ENCODE measurements at regions not wholly inside any gene's neighbourhood (a gene's known extent, or its start where the extent isn't known, plus 50 kb on each side); places are given as distances from the start of the nearest gene placed in this dataset.

DNA sequence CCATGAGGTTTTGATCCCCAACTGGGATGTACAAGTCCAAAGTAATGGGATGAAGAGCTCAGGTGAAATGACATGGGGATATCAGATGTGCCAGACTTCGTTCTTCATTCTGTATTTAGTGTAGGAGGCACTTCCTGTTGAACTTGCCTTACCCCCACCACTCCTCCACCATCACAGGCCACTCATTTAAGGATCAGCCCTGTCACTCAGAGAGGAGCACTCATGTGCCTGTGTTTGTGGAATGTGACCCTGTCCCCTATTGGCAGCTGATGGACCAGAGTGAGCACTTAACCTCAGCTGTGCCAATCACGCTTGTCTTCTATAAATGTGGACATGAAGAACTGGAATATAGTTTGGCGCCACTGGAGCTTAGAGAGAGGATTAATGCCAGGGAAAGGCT, 91.4 kb upstream of the CTTNBP2NL start:
- no peak overlapping the region for H2AK5ac ChIP-seq (ENCODE audit: insufficient read length, low read length)
- Mint-ChIP-seq H3K4me3 (no peak overlapping the region), H3K36me3 (ENCODE audit: insufficient read depth in 1 of 3, low read depth in 3 of 3) (no peaks in the 10 kb centered on the region), H3K4me1 (peaks cover 12 to 13% of the 10 kb centered on the region in 2 experiments), H3K27me3 (ENCODE audit: low read depth) (peaks cover 6% of the 10 kb centered on the region), H3K27ac (no peak overlapping the region), H3K9me3 (peaks cover 0 to 3% of the 10 kb centered on the region in 2 experiments; a peak in 1 of 5 replicates)
- no peak for DNase-seq
- no peak overlapping the region for H4K91ac ChIP-seq (ENCODE audit: insufficient read length, low read depth, low read length)
- H3T11ph ChIP-seq (ENCODE audit: low read length), result no peak overlapping the region
- no peak overlapping the region for H4K8ac ChIP-seq (replicated peaks; ENCODE audit: insufficient read length, low read depth, low read length)
- H2AFZ ChIP-seq (ENCODE audit: low read length), result no peak overlapping the region
- H4K5ac ChIP-seq (ENCODE audit: insufficient read length, low read depth, low read length), result no peak overlapping the region
- H3K4me2 ChIP-seq (ENCODE audit: insufficient read depth, insufficient read length, low read length), result no peak overlapping the region
- H2BK12ac ChIP-seq (ENCODE audit: insufficient read length, low read depth, low read length), result no peak overlapping the region
- peaks cover 9% of the 10 kb centered on the region; the same call in 1 of the 2 replicates for H3K4me1 ChIP-seq (ENCODE audit: insufficient read depth, low read length)
- no peak overlapping the region for H3K18ac ChIP-seq (ENCODE audit: insufficient read length, low read depth, low read length)
- no peak overlapping the region for H3K14ac ChIP-seq (ENCODE audit: insufficient read depth, low read length)
- H4K20me1 ChIP-seq (ENCODE audit: control insufficient read depth, insufficient read depth, insufficient read length), result no peaks in the 10 kb centered on the region
- no peak overlapping the region for H3K56ac ChIP-seq (ENCODE audit: insufficient read length, low read depth, low read length)
- WGBS (ENCODE audit: extremely low coverage, insufficient read length, low lambda C conversion rate), result no CpG with 5 or more reads among the region's 3 CpGs
- no peaks in the 10 kb centered on the region for H3K79me1 ChIP-seq (ENCODE audit: insufficient read depth, low read depth, low read length, poor library complexity, severe bottlenecking)
- H3K79me2 ChIP-seq (ENCODE audit: insufficient read depth, low read length), result no peaks in the 10 kb centered on the region
- H3K9me3 ChIP-seq (ENCODE audit: control insufficient read depth, low read depth, low read length), result no peaks in the 10 kb centered on the region
- no peak overlapping the region for H2BK5ac ChIP-seq (ENCODE audit: insufficient read length, low read length)
- no peak overlapping the region for H3K4ac ChIP-seq (ENCODE audit: low read depth, low read length)
- no peaks in the 10 kb centered on the region for H3K23me2 ChIP-seq (ENCODE audit: insufficient read length, low read depth, low read length, poor library complexity, severe bottlenecking)
- no peak overlapping the region for H2BK15ac ChIP-seq (ENCODE audit: low read depth, low read length)
- H3K9ac ChIP-seq (ENCODE audit: extremely low read depth, insufficient read length, low read length), result no peak overlapping the region
- H3K27me3 ChIP-seq (ENCODE audit: insufficient read depth, low read length), result no peaks in the 10 kb centered on the region
- TF ChIP-seq, protein P1, sequence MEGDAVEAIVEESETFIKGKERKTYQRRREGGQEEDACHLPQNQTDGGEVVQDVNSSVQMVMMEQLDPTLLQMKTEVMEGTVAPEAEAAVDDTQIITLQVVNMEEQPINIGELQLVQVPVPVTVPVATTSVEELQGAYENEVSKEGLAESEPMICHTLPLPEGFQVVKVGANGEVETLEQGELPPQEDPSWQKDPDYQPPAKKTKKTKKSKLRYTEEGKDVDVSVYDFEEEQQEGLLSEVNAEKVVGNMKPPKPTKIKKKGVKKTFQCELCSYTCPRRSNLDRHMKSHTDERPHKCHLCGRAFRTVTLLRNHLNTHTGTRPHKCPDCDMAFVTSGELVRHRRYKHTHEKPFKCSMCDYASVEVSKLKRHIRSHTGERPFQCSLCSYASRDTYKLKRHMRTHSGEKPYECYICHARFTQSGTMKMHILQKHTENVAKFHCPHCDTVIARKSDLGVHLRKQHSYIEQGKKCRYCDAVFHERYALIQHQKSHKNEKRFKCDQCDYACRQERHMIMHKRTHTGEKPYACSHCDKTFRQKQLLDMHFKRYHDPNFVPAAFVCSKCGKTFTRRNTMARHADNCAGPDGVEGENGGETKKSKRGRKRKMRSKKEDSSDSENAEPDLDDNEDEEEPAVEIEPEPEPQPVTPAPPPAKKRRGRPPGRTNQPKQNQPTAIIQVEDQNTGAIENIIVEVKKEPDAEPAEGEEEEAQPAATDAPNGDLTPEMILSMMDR (conservative IDR thresholded peaks at IDR 0.05), result no peak
- H3K23ac ChIP-seq (ENCODE audit: insufficient read length, low read depth, low read length), result no peak overlapping the region
- no peak overlapping the region for H2BK20ac ChIP-seq (ENCODE audit: low read depth, low read length, poor library complexity, severe bottlenecking)
- no peak overlapping the region for H3K27ac ChIP-seq (ENCODE audit: insufficient read length, low read depth, low read length)
- H2BK120ac ChIP-seq (ENCODE audit: low read depth, low read length, poor library complexity, severe bottlenecking), result no peak overlapping the region

Measured in H9 (cell line).